Muscle of leg (tissue), 3 donors: ENCODE measurements at regions not wholly inside any gene's neighbourhood (a gene's known extent, or its start where the extent isn't known, plus 50 kb on each side); places are given as distances from the start of the nearest gene placed in this dataset.

Experiments
- DNase-seq: peaks from one replicate; pipeline ENCODE4 v3.0.0; 2013
- H3K27ac ChIP-seq: one replicate; pipeline ENCODE4 v1.5.1; 2013; ENCODE audit warnings: mild to moderate bottlenecking, low read length, control low read depth
- H3K27me3 ChIP-seq: one replicate; pipeline ENCODE4 v1.6.1; 2013; ENCODE audit warnings: low read length; ENCODE audit not compliant: control insufficient read depth, insufficient read depth
- H3K36me3 ChIP-seq: one replicate; pipeline ENCODE4 v1.6.1; 2013; ENCODE audit warnings: low read length; ENCODE audit not compliant: control insufficient read depth, insufficient read depth
- H3K4me1 ChIP-seq: one replicate; pipeline ENCODE4 v1.6.1; 2013; ENCODE audit warnings: low read length; ENCODE audit not compliant: control insufficient read depth, insufficient read depth
- H3K4me3 ChIP-seq: one replicate; pipeline ENCODE4 v1.5.1; 2013; ENCODE audit warnings: low read length, control low read depth
- H3K9me3 ChIP-seq: replicated peaks from 2 replicates; pipeline ENCODE4 v1.6.1; 2013; ENCODE audit warnings: low read depth, low read length; ENCODE audit not compliant: control insufficient read depth
- WGBS: methylation state at CpG from one replicate; pipeline ENCODE4 v1.1.5; 2013; ENCODE audit warnings: missing lambda C conversion rate; ENCODE audit not compliant: insufficient coverage; 5-methylcytosine and 5-hydroxymethylcytosine counted together

- peaks cover 7% of the 10 kb centered on the region for H3K4me1 ChIP-seq
- H3K27ac ChIP-seq, result no peak overlapping the region
- 86% methylated on average over 1 of the region's 29 CpGs for WGBS
- peaks cover 12% of the 10 kb centered on the region for H3K27me3 ChIP-seq
- H3K4me3 ChIP-seq, result no peak overlapping the region
- no peaks in the 10 kb centered on the region for H3K36me3 ChIP-seq
- no peaks in the 10 kb centered on the region for H3K9me3 ChIP-seq
- no peak for DNase-seq
These were observed 168.6 kb upstream of the MVB12B start for GRCh38 chr9:126157826-126158587.

- no peak for DNase-seq
- Histone ChIP-seq H3K27ac (no peak overlapping the region), H3K27me3 (peaks cover 12% of the 10 kb centered on the region), H3K4me3 (no peak overlapping the region), H3K4me1 (peaks cover 7% of the 10 kb centered on the region), H3K9me3 (no peaks in the 10 kb centered on the region), H3K36me3 (no peaks in the 10 kb centered on the region)
- 35% methylated on average over 7 of the region's 10 CpGs for WGBS
These were observed 167.8 kb upstream of the MVB12B start for GRCh38 chr9:126158588-126159429.

DNA sequence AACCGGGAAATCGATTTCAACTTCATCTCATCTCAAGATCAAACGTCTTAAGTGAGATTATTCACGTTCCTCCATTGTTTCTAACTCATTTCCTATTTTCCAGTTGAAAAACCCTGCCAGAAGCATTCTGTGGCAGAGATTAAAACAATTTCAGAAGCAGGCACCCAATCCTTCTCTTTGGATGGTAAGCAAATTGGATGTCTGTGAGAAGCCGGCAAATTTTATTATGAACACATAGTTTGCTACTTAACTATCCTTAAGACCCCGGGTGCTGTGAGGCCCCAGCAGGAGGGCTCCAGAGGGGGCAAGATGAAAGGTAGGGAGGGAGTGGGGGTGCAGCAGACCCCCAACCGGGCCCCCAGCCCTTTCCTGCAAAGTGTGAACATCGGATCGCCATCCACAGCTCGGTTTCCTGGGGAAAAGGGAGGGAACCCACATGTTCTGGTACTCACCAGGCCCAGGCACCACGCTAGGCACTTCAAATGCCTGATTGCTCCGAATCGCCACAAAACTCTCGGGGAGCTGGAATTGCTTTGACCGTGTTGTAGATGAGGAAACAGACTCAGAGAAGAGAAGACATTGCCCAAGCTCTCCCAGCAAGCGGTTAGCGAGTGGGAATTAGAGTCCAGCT lies 167.1 kb upstream of the MVB12B start:
- 65% methylated on average over 11 of the region's 17 CpGs for WGBS
- Histone ChIP-seq H3K4me1 (peaks cover 7% of the 10 kb centered on the region), H3K9me3 (no peaks in the 10 kb centered on the region), H3K27ac (no peak overlapping the region), H3K36me3 (no peaks in the 10 kb centered on the region), H3K4me3 (no peak overlapping the region), H3K27me3 (peaks cover 12% of the 10 kb centered on the region)
- DNase-seq, result no peak

DNA sequence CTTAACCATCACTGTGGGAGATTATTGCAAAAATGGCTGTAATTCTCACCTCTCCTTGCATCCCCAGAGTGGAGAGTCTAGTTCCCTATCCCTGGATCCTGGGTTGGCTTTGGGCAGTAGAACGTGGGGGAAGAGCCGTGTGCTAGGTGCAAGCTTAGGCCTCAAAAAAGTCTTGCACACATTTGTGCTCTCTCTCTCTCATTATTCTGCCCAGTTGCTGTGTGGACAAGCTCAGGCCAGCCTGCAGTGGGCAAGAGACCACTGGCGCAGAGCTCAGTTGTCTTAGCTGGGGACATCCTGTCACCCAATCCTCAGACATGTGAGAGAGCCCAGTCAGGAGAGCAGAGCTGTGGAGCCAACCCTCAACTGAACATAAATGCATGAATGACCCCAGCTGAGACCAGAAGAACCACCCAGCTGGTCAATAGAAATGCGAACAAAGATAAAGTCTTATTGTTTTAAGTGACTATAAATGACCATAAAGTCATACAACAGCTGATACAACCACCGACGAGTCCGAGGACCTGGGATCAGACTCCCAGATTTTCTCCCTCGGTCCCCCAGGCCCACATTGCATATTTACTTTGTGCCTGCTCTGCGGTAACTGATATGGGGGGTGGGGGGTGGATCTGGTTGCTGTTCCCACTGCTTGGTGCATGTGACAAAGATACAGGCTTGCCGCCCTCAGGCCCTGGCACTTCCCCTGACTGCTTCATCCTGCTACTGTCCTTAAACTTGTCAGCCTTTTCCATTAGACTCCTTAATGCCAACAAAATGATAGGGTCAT lies 166.4 kb upstream of the MVB12B start:
- H3K4me3 ChIP-seq, result no peak overlapping the region
- 100% methylated on average over 1 of the region's 10 CpGs for WGBS
- H3K36me3 ChIP-seq, result no peaks in the 10 kb centered on the region
- peaks cover 11% of the 10 kb centered on the region for H3K27me3 ChIP-seq
- no peaks in the 10 kb centered on the region for H3K9me3 ChIP-seq
- no peak for DNase-seq
- no peak overlapping the region for H3K27ac ChIP-seq
- peaks cover 7% of the 10 kb centered on the region for H3K4me1 ChIP-seq

- peaks cover 7% of the 10 kb centered on the region for H3K4me1 ChIP-seq
- H3K4me3 ChIP-seq, result no peak overlapping the region
- no peak for DNase-seq
- WGBS, result 100% methylated on average over 1 of the region's 1 CpG
- H3K36me3 ChIP-seq, result no peaks in the 10 kb centered on the region
- no peaks in the 10 kb centered on the region for H3K9me3 ChIP-seq
- H3K27me3 ChIP-seq, result peaks cover 13% of the 10 kb centered on the region
- H3K27ac ChIP-seq, result no peak overlapping the region
These were observed 165.7 kb upstream of the MVB12B start for GRCh38 chr9:126160854-126161329.

DNA sequence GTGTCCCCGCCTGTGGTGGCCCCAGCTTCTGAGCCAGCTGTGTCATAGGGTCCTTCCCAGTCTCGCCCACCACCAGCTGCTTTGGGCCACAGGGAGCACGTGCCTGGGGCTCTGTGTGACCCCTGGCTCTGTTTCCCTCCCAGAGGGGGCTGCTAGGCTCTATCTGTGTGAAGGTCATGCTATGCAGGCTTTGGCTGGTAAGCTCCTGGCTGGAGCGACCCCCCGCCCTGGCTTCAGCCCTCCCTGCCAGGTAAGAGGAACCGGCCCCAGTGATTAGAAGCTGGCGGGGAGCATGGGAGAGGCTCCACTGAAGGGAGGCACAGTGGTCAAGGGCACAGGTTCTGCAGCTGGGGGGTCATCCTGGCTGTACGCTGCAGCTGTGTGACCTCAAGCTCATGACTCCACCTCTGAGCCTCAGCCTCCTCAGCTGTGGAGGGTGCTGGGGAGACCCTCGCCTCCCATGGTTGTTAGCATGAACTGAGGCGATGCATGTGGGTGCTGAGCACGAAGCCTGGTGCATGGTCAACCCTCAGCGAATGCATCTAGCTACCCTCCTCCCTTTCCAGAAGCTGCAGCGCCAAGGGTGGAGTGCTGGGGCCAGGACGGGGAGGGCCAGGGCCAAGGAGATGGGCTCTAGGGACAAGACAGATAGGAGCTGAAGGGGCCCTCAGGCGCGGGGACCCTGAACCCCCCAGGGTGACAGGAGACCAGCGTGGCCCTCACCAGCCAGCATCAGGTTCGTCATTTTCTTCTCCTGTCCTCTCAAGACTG lies 163.8 kb upstream of the MVB12B start:
- H3K9me3 ChIP-seq, result no peaks in the 10 kb centered on the region
- no peaks in the 10 kb centered on the region for H3K36me3 ChIP-seq
- 86% methylated on average over 9 of the region's 18 CpGs for WGBS
- H3K4me3 ChIP-seq, result no peak overlapping the region
- H3K27me3 ChIP-seq, result peaks cover 5% of the 10 kb centered on the region
- no peak overlapping the region for H3K27ac ChIP-seq
- DNase-seq, result no peak
- no peaks in the 10 kb centered on the region for H3K4me1 ChIP-seq

DNA sequence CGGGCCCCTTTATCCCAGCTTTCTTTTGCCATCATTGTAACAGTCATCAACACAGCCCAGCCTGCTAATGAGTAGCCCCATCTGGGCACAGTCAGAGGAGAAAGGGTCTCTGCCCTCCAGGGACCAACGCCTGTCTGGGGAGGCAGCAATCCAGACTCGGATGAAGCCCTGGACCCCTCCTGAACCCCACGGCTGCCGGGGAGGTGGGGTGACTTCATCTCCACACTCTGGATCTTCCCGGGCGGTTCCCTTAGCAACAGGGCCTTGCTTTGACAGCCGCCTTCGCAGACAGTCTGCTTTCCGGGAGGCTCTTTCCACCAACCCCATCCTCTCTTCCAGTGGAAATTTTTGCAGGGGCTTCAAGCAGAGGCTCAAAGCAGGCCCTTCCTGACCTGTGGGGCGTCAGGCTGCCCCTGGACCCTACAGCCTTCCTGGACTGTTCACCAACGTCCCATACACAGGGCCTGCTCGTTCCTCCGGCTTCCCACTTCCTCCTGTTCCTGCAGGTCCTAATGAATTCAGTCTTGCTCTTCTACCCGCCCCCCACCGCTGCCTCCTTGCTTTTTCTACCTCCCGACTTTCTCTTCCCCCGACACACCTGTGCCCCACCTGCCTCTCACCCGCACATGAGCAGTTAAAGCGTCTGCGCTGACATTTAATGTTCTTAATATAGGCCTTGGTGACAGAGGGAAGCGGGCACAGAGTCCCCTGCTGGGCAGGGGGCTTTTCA lies 161.7 kb upstream of the MVB12B start:
- Histone ChIP-seq H3K4me1 (no peaks in the 10 kb centered on the region), H3K27ac (no peak overlapping the region), H3K27me3 (peaks cover 4% of the 10 kb centered on the region), H3K4me3 (no peak overlapping the region), H3K36me3 (no peaks in the 10 kb centered on the region), H3K9me3 (no peaks in the 10 kb centered on the region)
- DNase-seq, result no peak
- 59% methylated on average over 17 of the region's 22 CpGs for WGBS

DNA sequence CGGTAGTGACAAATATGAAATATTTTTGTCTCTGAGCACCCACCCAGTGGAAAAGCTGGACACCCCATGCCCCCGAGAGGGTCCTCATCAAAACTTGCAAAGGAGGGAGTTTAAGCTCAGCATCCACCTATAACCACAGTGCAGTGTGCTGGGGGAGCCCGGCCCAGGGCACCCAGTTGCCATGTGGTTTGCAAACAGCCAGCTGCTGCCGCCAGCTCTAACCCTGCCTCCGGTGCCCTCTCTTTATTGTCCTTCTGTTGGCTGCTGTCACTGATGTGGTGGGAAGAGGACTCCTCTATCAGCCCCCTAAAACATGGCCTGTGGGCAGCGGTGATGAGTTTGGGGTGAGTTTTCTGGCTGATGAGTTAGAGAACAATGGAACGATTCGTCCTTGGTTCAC lies 160.9 kb upstream of the MVB12B start:
- Histone ChIP-seq H3K4me1 (no peaks in the 10 kb centered on the region), H3K27ac (no peak overlapping the region), H3K9me3 (no peaks in the 10 kb centered on the region), H3K4me3 (no peak overlapping the region), H3K27me3 (peaks cover 7% of the 10 kb centered on the region), H3K36me3 (no peaks in the 10 kb centered on the region)
- DNase-seq, result no peak
- 100% methylated on average over 1 of the region's 8 CpGs for WGBS

- Histone ChIP-seq H3K27me3 (peaks cover 7% of the 10 kb centered on the region), H3K4me1 (no peaks in the 10 kb centered on the region), H3K9me3 (no peaks in the 10 kb centered on the region), H3K36me3 (no peaks in the 10 kb centered on the region), H3K4me3 (no peak overlapping the region), H3K27ac (no peak overlapping the region)
- DNase-seq, result no peak
- 84% methylated on average over 6 of the region's 7 CpGs for WGBS
These were observed 160.3 kb upstream of the MVB12B start for GRCh38 chr9:126166291-126166690.
